HG02884 (cell line): ENCODE measurements at regions not wholly inside any gene's neighbourhood (a gene's known extent, or its start where the extent isn't known, plus 50 kb on each side); places are given as distances from the start of the nearest gene placed in this dataset.
"Not testable (repeated sequence)": the region's sequence is repeated elsewhere in the genome, so short reads cannot be mapped to it uniquely, and the experiment has no call there.

Source experiments
- ATAC-seq: cut with Tn5 transposase; IDR thresholded peaks from one replicate; pipeline ENCODE4 v1.9.1; 2021; ENCODE audit warnings: mild to moderate bottlenecking, moderate library complexity; ENCODE audit not compliant: unreplicated experiment

- ATAC-seq: no peak
Measured at GRCh38 chr7:12456506-12456905, 52.8 kb upstream of the VWDE start.

GRCh38 chr7:12458520-12459131 is 55.0 kb upstream of the VWDE start:
- ATAC-seq: peak; percentile 99

- ATAC-seq: no peak
Measured at GRCh38 chr7:12467837-12468236, 64.2 kb upstream of the VWDE start.

GRCh38 chr7:12469568-12469967 is 65.9 kb upstream of the VWDE start:
- no peak for ATAC-seq

GRCh38 chr7:12470930-12471329 is 67.3 kb upstream of the VWDE start:
- no peak for ATAC-seq

GRCh38 chr7:12474035-12474434 is 70.4 kb upstream of the VWDE start:
- ATAC-seq: no peak

GRCh38 chr7:12475362-12476063 is 71.8 kb upstream of the VWDE start:
- no peak for ATAC-seq

GRCh38 chr7:12477620-12478019 is 74.0 kb upstream of the VWDE start:
- ATAC-seq: no peak

- ATAC-seq: peak; percentile 84
Measured at GRCh38 chr7:12481722-12482121, 78.1 kb upstream of the VWDE start.

GRCh38 chr7:12485845-12486244 is 82.2 kb upstream of the VWDE start:
- ATAC-seq: no peak

GRCh38 chr7:12488341-12488740 is 82.2 kb upstream of the SCIN start:
- no peak for ATAC-seq

GRCh38 chr7:12490107-12490688 is 80.3 kb upstream of the SCIN start:
- ATAC-seq: peak; percentile 81

- no peak for ATAC-seq
Measured at GRCh38 chr7:12490940-12491339, 79.6 kb upstream of the SCIN start.

GRCh38 chr7:12491526-12491925 is 79.0 kb upstream of the SCIN start:
- no peak for ATAC-seq

- ATAC-seq: no peak
Measured at GRCh38 chr7:12493407-12493806, 77.1 kb upstream of the SCIN start.

GRCh38 chr7:12493863-12494686 is 76.4 kb upstream of the SCIN start:
- no peak for ATAC-seq

- no peak for ATAC-seq
Measured at GRCh38 chr7:12494687-12495024, 75.9 kb upstream of the SCIN start.

GRCh38 chr7:12496901-12497674 is 73.4 kb upstream of the SCIN start:
- not testable (repeated sequence) for ATAC-seq

GRCh38 chr7:12504149-12504548 is 66.4 kb upstream of the SCIN start:
- no peak for ATAC-seq

GRCh38 chr7:12508005-12508404 is 62.5 kb upstream of the SCIN start:
- no peak for ATAC-seq

GRCh38 chr7:12508554-12508953 is 62.0 kb upstream of the SCIN start:
- ATAC-seq: no peak
